GM12878 (cell line): ENCODE measurements at regions not wholly inside any gene's neighbourhood (a gene's known extent, or its start where the extent isn't known, plus 50 kb on each side); places are given as distances from the start of the nearest gene placed in this dataset.

Source experiments
- ATAC-seq: fragments of 200-7000 bp; cut with Tn5 transposase; 3 replicates; pipeline ENCODE4 v1.9.1; 2020; ENCODE audit warnings: mild to moderate bottlenecking, moderate library complexity
- BruUV-seq: library from RNA; stranded (reverse); fragments of 400-500 nt; replicated peaks from 2 replicates; lab custom pipeline; 2021; lab: Mats Ljungman, UMichigan
- CTCF ChIA-PET: fragments of 300-600 bp; sonication (Branson Sonifier 250); formaldehyde crosslinking; extraction: SDS; loops from one replicate; lab custom pipeline; 2021; ENCODE audit warnings: inconsistent platforms; lab: Yijun Ruan, JAX
- POLR2A ChIA-PET: fragments of 350-600 bp; formaldehyde crosslinking; extraction: SDS; loops from one replicate; lab custom pipeline; 2021; ENCODE audit warnings: inconsistent platforms; lab: Charles Lee
- RAD21 ChIA-PET: fragments of 300-600 bp; sonication (Branson Sonifier 250); formaldehyde crosslinking; loops from one replicate; lab custom pipeline; 2023; ENCODE audit warnings: antibody characterized with exemption; ENCODE audit not compliant: unreplicated experiment; lab: Charles Lee
- SMC1A ChIA-PET: fragments of 300-600 bp; sonication (Branson Sonifier 250); formaldehyde crosslinking; loops from one replicate; lab custom pipeline; 2023; ENCODE audit not compliant: unreplicated experiment, uncharacterized antibody; lab: Charles Lee
- DNase-seq: peaks from one replicate; pipeline ENCODE4 v3.0.0-alpha.2; 2011; ENCODE audit warnings: low read depth, low spot score
- FAIRE-seq: peaks from 3 replicates; lab custom pipeline; 2011; peaks lifted over from hg19 to GRCh38; lab: Jason Lieb, UNC
- H2AFZ ChIP-seq: 2 replicates; pipeline ENCODE4 v1.6.0; 2011; ENCODE audit warnings: low read depth, low read length, control low read depth; ENCODE audit not compliant: control insufficient read depth
- H3K27ac ChIP-seq: 2 replicates; pipeline ENCODE4 v1.5.1; 2011; ENCODE audit warnings: control low read depth; ENCODE audit not compliant: control insufficient read depth, insufficient read depth
- H3K27me3 ChIP-seq, 2 experiments: replicated peaks in 1 of 2; 2 replicates each; pipeline versions ENCODE4 v1.6.0 to v1.6.1; 2011; ENCODE audit warnings: low read length in 1 of 2; ENCODE audit not compliant: control insufficient read depth in 2 of 2, insufficient read depth in 2 of 2
- H3K36me3 ChIP-seq, 2 experiments: 2 replicates each; pipeline ENCODE4 v1.5.1; 2011; ENCODE audit warnings: low read length in 1 of 2; ENCODE audit not compliant: control insufficient read depth in 2 of 2, insufficient read depth in 2 of 2
- H3K4me1 ChIP-seq: 2 replicates; pipeline ENCODE4 v1.6.1; 2011; ENCODE audit warnings: mild to moderate bottlenecking, low read length, moderate library complexity, mixed read lengths; ENCODE audit not compliant: control insufficient read depth, insufficient read depth
- H3K4me2 ChIP-seq: 2 replicates; pipeline ENCODE4 v1.6.0; 2011; ENCODE audit warnings: control low read depth; ENCODE audit not compliant: control insufficient read depth, insufficient read depth
- H3K4me3 ChIP-seq: fragments of 200-600 bp; sonication (generic); 2 replicates; pipeline ENCODE4 v1.5.1; 2016
- H3K79me2 ChIP-seq: 2 replicates; pipeline ENCODE4 v1.6.0; 2011; ENCODE audit warnings: low read length; ENCODE audit not compliant: control insufficient read depth, insufficient read depth
- H3K9ac ChIP-seq: 2 replicates; pipeline ENCODE4 v1.8.0; 2011; ENCODE audit warnings: low read length, control low read depth, mixed read lengths; ENCODE audit not compliant: control insufficient read depth, insufficient read depth
- H3K9me3 ChIP-seq: replicated peaks from 3 replicates; pipeline ENCODE4 v1.5.1; 2011; ENCODE audit warnings: mild to moderate bottlenecking, low read length; ENCODE audit not compliant: control insufficient read depth, insufficient read depth
- H4K20me1 ChIP-seq: 2 replicates; pipeline ENCODE4 v1.6.0; 2011; ENCODE audit not compliant: control insufficient read depth, insufficient read depth
- CREM ChIP-seq: IDR thresholded peaks from 2 replicates; pipeline ENCODE4 v1.6.1; 2014; ENCODE audit warnings: antibody characterized with exemption, low read depth
- EED ChIP-seq: sonication (generic); IDR thresholded peaks from 2 replicates; pipeline ENCODE4 v1.6.1; 2016; ENCODE audit warnings: antibody characterized with exemption, low read depth
- ESRRA ChIP-seq: IDR thresholded peaks from 2 replicates; pipeline ENCODE4 v1.6.1; 2012; ENCODE audit warnings: mild to moderate bottlenecking, low read length, improper control_type of control experiment
- ETV6 ChIP-seq, 2 experiments: fragments of 450-650 bp in 1 of 2; IDR thresholded peaks in 1 of 2; conservative IDR thresholded peaks in 1 of 2; 2 replicates each; pipeline ENCODE4 v1.6.1; 2014; ENCODE audit warnings: antibody characterized with exemption in 1 of 2, borderline replicate concordance in 1 of 2, low read depth in 1 of 2, mild to moderate bottlenecking in 1 of 2, moderate library complexity in 1 of 2
- IKZF1 ChIP-seq: fragments of 450-650 bp; conservative IDR thresholded peaks from 2 replicates; pipeline ENCODE4 v1.6.1; 2017; ENCODE audit warnings: antibody characterized with exemption, mild to moderate bottlenecking
- POLR2AphosphoS2 ChIP-seq: IDR thresholded peaks from 2 replicates; pipeline ENCODE4 v1.6.1; 2011; ENCODE audit warnings: low read depth, mild to moderate bottlenecking, low read length, improper control_type of control experiment, moderate library complexity
- SIN3A ChIP-seq: IDR thresholded peaks from 2 replicates; pipeline ENCODE4 v1.6.1; 2012; ENCODE audit warnings: low read depth, low read length, improper control_type of control experiment
- ZNF274 ChIP-seq: IDR thresholded peaks from one replicate; pipeline ENCODE4 v1.8.0; 2011; ENCODE audit not compliant: insufficient read length, insufficient read depth
- ZNF384 ChIP-seq: IDR thresholded peaks from 2 replicates; pipeline ENCODE4 v1.6.1; 2012; ENCODE audit warnings: low read depth, mild to moderate bottlenecking, low read length, improper control_type of control experiment, borderline replicate concordance
- whole genome bisulfite sequencing: methylation state at CpG from one replicate; pipeline ENCODE4 v1.1.6; 2016; ENCODE audit warnings: low lambda C conversion rate; ENCODE audit not compliant: insufficient replicate concordance, insufficient coverage; ENCODE audit errors: missing lambda C conversion rate; 5-methylcytosine and 5-hydroxymethylcytosine counted together
- in situ Hi-C: fragments of 300-500 bp; cut with MboI; formaldehyde crosslinking; loops from 9 replicates; pipeline ENCODE4 v1.14.3; 2018; ENCODE audit warnings: mixed read lengths
- intact Hi-C: fragments of 100-400 bp; cut with micrococcal nuclease; formaldehyde crosslinking; loops from one replicate; pipeline ENCODE4 v1.14.2; 2022; ENCODE audit not compliant: unreplicated experiment
- TF ChIP-seq, protein P1 (sequence below): IDR thresholded peaks from 2 replicates; pipeline ENCODE4 v1.6.1; 2012; ENCODE audit warnings: low read depth, low read length, improper control_type of control experiment

DNA sequence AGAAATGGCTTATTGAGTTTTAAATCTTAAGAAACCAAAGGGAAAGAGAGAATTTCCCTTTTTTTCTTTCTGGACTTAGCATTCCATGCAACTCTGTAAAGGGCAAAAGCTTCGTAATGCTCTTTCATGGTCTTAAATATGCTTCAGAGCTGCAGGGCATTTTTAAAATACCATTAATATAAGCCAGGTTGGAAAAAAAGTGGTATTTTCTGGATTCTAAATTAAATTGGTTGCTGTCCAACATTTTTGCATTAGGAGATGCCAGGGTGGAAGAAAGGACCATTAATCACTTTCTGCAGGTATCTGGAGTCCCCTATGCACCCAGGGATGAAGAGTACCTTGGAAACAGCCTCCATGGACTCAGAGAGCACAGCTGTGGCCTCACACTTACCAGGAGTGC is 215.1 kb upstream of the DAPK1 start:
- FAIRE-seq (no peak), DNase-seq (no peak), ATAC-seq (no peak)
- Histone ChIP-seq H2AFZ (no peak overlapping the region), H3K9me3 (no peaks in the 10 kb centered on the region; the same call in 2 of the 3 replicates), H3K4me3 (no peak overlapping the region), H3K9ac (no peak overlapping the region), H3K36me3 (no peaks in the 10 kb centered on the region), H3K79me2 (no peaks in the 10 kb centered on the region), H3K27ac (no peak overlapping the region), H3K4me2 (no peak overlapping the region), H4K20me1 (no peaks in the 10 kb centered on the region), H3K27me3 (no peaks in the 10 kb centered on the region; a peak in 1 of 4 replicates), H3K4me1 (no peaks in the 10 kb centered on the region; the same call in 1 of the 2 replicates)
- SMC1A ChIA-PET = no interaction called here
- in situ Hi-C loops (no loop called here), intact Hi-C loops (no loop called here)
- POLR2A ChIA-PET = no interaction called here
- RAD21 ChIA-PET = no interaction called here
- no peak for TF ChIP-seq SIN3A
- no peak for TF ChIP-seq CREM
- TF ChIP-seq ESRRA = no peak
- TF ChIP-seq EED = no peak
- no peak for TF ChIP-seq POLR2AphosphoS2
- TF ChIP-seq ZNF384 = no peak
- no peak for TF ChIP-seq IKZF1
- TF ChIP-seq, protein P1, sequence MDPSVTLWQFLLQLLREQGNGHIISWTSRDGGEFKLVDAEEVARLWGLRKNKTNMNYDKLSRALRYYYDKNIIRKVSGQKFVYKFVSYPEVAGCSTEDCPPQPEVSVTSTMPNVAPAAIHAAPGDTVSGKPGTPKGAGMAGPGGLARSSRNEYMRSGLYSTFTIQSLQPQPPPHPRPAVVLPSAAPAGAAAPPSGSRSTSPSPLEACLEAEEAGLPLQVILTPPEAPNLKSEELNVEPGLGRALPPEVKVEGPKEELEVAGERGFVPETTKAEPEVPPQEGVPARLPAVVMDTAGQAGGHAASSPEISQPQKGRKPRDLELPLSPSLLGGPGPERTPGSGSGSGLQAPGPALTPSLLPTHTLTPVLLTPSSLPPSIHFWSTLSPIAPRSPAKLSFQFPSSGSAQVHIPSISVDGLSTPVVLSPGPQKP = no peak
- BruUV-seq = no TSS peak
- 17% methylated on average over 1 of the region's 1 CpG for WGBS
- CTCF ChIA-PET = no interaction called here

DNA sequence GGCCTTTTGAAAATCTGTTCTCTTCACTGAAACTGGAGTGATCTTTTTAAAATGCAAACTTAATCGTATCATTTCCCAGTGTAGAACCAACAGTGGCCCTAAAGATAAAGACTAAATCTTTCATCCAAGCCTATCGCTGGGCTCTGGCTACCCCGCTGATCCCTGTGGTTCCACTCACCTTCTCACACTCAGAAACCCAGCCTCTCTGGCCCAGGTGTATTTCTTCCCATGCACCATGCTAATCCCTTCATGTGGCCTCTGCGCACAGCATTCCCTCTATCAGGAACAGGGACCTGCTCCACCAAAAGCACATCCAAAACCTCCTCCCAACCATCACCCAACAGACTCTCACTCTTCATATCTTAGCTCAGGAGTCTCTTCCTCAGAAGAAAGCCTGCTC is 214.1 kb upstream of the DAPK1 start:
- H3K4me2 ChIP-seq = no peak overlapping the region
- DNase-seq = no peak
- no peak overlapping the region for H2AFZ ChIP-seq
- 44% methylated on average over 4 of the region's 4 CpGs for WGBS
- no peaks in the 10 kb centered on the region; a peak in 1 of 4 replicates for H3K27me3 ChIP-seq
- SMC1A ChIA-PET = no interaction called here
- H3K4me1 ChIP-seq = no peaks in the 10 kb centered on the region
- H3K36me3 ChIP-seq = no peaks in the 10 kb centered on the region
- H3K27ac ChIP-seq = no peak overlapping the region
- no peak for ATAC-seq
- H3K4me3 ChIP-seq = no peak overlapping the region
- no peaks in the 10 kb centered on the region; the same call in 2 of the 3 replicates for H3K9me3 ChIP-seq
- no peaks in the 10 kb centered on the region for H3K79me2 ChIP-seq
- H3K9ac ChIP-seq = no peak overlapping the region
- intact Hi-C loops (no loop called here), in situ Hi-C loops (no loop called here)
- BruUV-seq = no TSS peak
- POLR2A ChIA-PET = no interaction called here
- FAIRE-seq = no peak
- H4K20me1 ChIP-seq = no peaks in the 10 kb centered on the region
- CTCF ChIA-PET = no interaction called here
- TF ChIP-seq ZNF274 (no peak), ETV6 (conservative IDR thresholded peaks at IDR 0.05 in 1 of 2, IDR thresholded peaks at IDR 0.05 in 1 of 2; ENCODE audit: borderline replicate concordance in 1 of 2, low read depth in 1 of 2) (no peak)
- TF ChIP-seq, all 136 proteins: peak for 0
- RAD21 ChIA-PET = no interaction called here
